Fibroblast of lung (primary cell): ENCODE measurements at regions not wholly inside any gene's neighbourhood (a gene's known extent, or its start where the extent isn't known, plus 50 kb on each side); places are given as distances from the start of the nearest gene placed in this dataset.
A peak's percentile ranks its signal among the peaks of the same experiment; 100 is the strongest.

Source experiments
- DNase-seq, 2 donors: peaks; one replicate each; pipeline versions ENCODE4 v3.0.0 to v3.0.0-alpha.2; 2010; ENCODE audit warnings: low read depth in 2 of 2
- H2AFZ ChIP-seq: 2 replicates; pipeline ENCODE4 v1.5.1; 2012; ENCODE audit warnings: low read length, control low read depth, inconsistent platforms
- H3K27ac ChIP-seq: 2 replicates; pipeline ENCODE4 v1.5.1; 2011; ENCODE audit warnings: low read length, control low read depth; ENCODE audit not compliant: insufficient read depth
- H3K27me3 ChIP-seq: 2 replicates; pipeline ENCODE4 v1.5.1; 2011; ENCODE audit warnings: mild to moderate bottlenecking, low read length; ENCODE audit not compliant: control insufficient read depth, insufficient read depth
- H3K36me3 ChIP-seq: 2 replicates; pipeline ENCODE4 v1.5.1; 2011; ENCODE audit warnings: low read length; ENCODE audit not compliant: control insufficient read depth, insufficient read depth
- H3K4me1 ChIP-seq: 2 replicates; pipeline ENCODE4 v1.5.1; 2011; ENCODE audit warnings: low read length; ENCODE audit not compliant: control insufficient read depth, insufficient read depth; ENCODE audit errors: extremely low read depth
- H3K4me2 ChIP-seq: 2 replicates; pipeline ENCODE4 v1.5.1; 2011; ENCODE audit warnings: low read length, control low read depth; ENCODE audit not compliant: insufficient read depth; ENCODE audit errors: extremely low read depth
- H3K4me3 ChIP-seq, 4 experiments: fragments of 200-600 bp in 1 of 4; sonication (generic) in 1 of 4; replicated peaks in 1 of 4; 2 replicates each; pipeline ENCODE4 v1.5.1; 2011 to 2016; ENCODE audit warnings: low read length in 4 of 4, low read depth in 3 of 4, mild to moderate bottlenecking in 3 of 4, control low read depth in 2 of 4, inconsistent platforms in 1 of 4, mixed read lengths in 1 of 4; ENCODE audit not compliant: insufficient read depth in 1 of 4; ENCODE audit errors: control extremely low read depth in 1 of 4
- H3K79me2 ChIP-seq: 2 replicates; pipeline ENCODE4 v1.5.1; 2012; ENCODE audit warnings: mild to moderate bottlenecking, low read length, inconsistent platforms; ENCODE audit not compliant: control insufficient read depth, insufficient read depth
- H3K9ac ChIP-seq: 2 replicates; pipeline ENCODE4 v1.5.1; 2011; ENCODE audit warnings: mild to moderate bottlenecking, low read length, control low read depth; ENCODE audit not compliant: insufficient read depth
- H3K9me3 ChIP-seq: 2 replicates; pipeline ENCODE4 v1.5.1; 2012; ENCODE audit warnings: low read depth, low read length; ENCODE audit not compliant: control insufficient read depth, insufficient read depth
- H4K20me1 ChIP-seq: 2 replicates; pipeline ENCODE4 v1.5.1; 2011; ENCODE audit warnings: low read length; ENCODE audit not compliant: control insufficient read depth, insufficient read depth; ENCODE audit errors: extremely low read depth
- CTCF ChIP-seq, 2 donors: IDR thresholded peaks in 1 of 2; conservative IDR thresholded peaks in 1 of 2; 1 replicate in 1 of 2; 2 replicates in 1 of 2; pipeline ENCODE4 v1.5.1; 2011 to 2012; ENCODE audit warnings: low read length in 2 of 2, control low read depth in 1 of 2, inconsistent platforms in 1 of 2, low read depth in 1 of 2, mild to moderate bottlenecking in 1 of 2
- EZH2 ChIP-seq: IDR thresholded peaks from 2 replicates; pipeline ENCODE4 v1.5.1; 2012; ENCODE audit warnings: low read length, control low read depth, mild to moderate bottlenecking; ENCODE audit errors: missing control alignments

- TF ChIP-seq CTCF (conservative IDR thresholded peaks at IDR 0.05 in 1 of 2, IDR thresholded peaks at IDR 0.05 in 1 of 2; ENCODE audit: low read depth in 1 of 2, low read length in 2 of 2): no peak
- TF ChIP-seq EZH2: no peak
- H2AFZ ChIP-seq: no peak overlapping the region
- DNase-seq: no peak
- H3K79me2 ChIP-seq: no peaks in the 10 kb centered on the region
- H3K4me3 ChIP-seq: no peak overlapping the region
- no peak overlapping the region for H3K4me2 ChIP-seq
- H3K9ac ChIP-seq: no peak overlapping the region
- H3K4me1 ChIP-seq: no peaks in the 10 kb centered on the region
- H3K27me3 ChIP-seq: no peaks in the 10 kb centered on the region
- H3K9me3 ChIP-seq: no peaks in the 10 kb centered on the region
- H3K27ac ChIP-seq: no peak overlapping the region
- no peaks in the 10 kb centered on the region for H3K36me3 ChIP-seq
- H4K20me1 ChIP-seq: no peaks in the 10 kb centered on the region
Observed at GRCh38 chr16:59892376-59892775, 1158.3 kb upstream of the GOT2 start.

GRCh38 chr16:59887856-59888255, 1153.7 kb upstream of the GOT2 start:
- Histone ChIP-seq H3K36me3 (no peaks in the 10 kb centered on the region), H3K4me2 (no peak overlapping the region), H3K9ac (no peak overlapping the region), H3K79me2 (no peaks in the 10 kb centered on the region), H3K4me1 (peaks cover 3% of the 10 kb centered on the region), H3K9me3 (no peaks in the 10 kb centered on the region), H3K27ac (no peak overlapping the region), H3K4me3 (no peak overlapping the region), H4K20me1 (no peaks in the 10 kb centered on the region), H3K27me3 (no peaks in the 10 kb centered on the region), H2AFZ (no peak overlapping the region)
- peak in 1 of 2 donors; percentile 57 for DNase-seq
- TF ChIP-seq CTCF (conservative IDR thresholded peaks at IDR 0.05 in 1 of 2, IDR thresholded peaks at IDR 0.05 in 1 of 2; ENCODE audit: low read depth in 1 of 2, low read length in 2 of 2) (no peak), EZH2 (no peak)

GRCh38 chr16:59886021-59886420, 1151.9 kb upstream of the GOT2 start:
- Histone ChIP-seq H3K36me3 (no peaks in the 10 kb centered on the region), H2AFZ (no peak overlapping the region), H3K9ac (no peak overlapping the region), H3K4me1 (peaks cover 3% of the 10 kb centered on the region), H3K27me3 (no peaks in the 10 kb centered on the region), H3K79me2 (no peaks in the 10 kb centered on the region), H3K4me3 (no peak overlapping the region), H3K9me3 (no peaks in the 10 kb centered on the region), H4K20me1 (no peaks in the 10 kb centered on the region), H3K4me2 (no peak overlapping the region), H3K27ac (no peak overlapping the region)
- no peak for TF ChIP-seq EZH2
- TF ChIP-seq CTCF (conservative IDR thresholded peaks at IDR 0.05 in 1 of 2, IDR thresholded peaks at IDR 0.05 in 1 of 2; ENCODE audit: low read depth in 1 of 2, low read length in 2 of 2): no peak
- peak; percentile 91 to 93 for DNase-seq
